NCI-H187 treated with DMSO at 0.1 percent for 48 hours (cell line): ENCODE measurements at regions not wholly inside any gene's neighbourhood (a gene's known extent, or its start where the extent isn't known, plus 50 kb on each side); places are given as distances from the start of the nearest gene placed in this dataset.

Experiments used
- DNase-seq: peaks from one replicate; lab custom pipeline; 2025; lab: John Stamatoyannopoulos, UW

DNA sequence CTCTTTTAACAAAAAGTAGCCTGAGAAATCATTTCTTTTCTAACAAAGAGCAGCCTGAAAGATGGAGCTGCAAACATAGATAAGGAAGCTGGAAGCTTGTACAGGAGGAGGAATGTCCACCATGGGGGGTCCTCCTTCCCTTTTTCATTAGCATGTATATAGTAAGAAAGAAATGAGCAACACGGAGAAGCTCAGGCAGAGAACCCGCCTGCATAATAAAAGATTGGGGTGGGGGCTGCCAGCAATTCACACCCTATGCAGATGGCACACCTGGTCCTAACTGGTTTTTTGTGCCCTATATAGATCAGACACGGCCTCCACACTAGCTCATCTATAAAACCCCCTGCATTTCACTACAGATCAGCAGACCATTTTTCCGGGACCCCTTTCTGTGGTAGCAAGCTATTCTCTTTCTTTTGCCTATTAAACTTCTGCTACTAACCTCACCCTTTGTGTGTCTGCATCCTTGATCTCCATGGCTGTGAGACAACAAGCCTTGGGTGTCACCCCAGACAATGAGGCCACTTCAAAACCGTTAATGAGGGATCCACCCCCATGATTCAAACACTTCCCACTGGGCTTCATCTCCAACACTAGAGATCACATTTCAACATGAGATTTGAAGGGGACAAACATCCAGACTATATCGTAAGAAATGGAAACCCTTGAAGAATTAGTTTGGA lies 167.5 kb upstream of the FREM2 start:
- no peak for DNase-seq

DNA sequence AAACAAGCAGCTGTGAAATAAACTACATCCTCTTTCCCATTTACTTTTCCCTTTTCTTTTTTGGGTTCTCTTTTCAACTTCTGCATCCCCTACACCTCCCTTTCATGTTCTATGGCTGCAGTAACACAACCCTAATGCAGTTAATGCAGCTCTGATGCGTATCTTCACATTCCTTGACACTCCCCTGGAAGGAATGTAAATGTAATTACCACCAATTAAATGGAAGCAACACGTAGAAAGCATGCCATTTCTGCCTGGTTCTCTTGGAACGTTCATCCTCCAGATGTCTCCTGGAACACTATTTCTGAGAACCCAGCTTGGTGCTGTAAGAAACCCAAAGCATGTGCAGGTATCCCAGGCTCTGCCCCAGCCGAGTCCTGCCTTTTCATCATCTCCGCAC lies 166.8 kb upstream of the FREM2 start:
- DNase-seq, result no peak

DNA sequence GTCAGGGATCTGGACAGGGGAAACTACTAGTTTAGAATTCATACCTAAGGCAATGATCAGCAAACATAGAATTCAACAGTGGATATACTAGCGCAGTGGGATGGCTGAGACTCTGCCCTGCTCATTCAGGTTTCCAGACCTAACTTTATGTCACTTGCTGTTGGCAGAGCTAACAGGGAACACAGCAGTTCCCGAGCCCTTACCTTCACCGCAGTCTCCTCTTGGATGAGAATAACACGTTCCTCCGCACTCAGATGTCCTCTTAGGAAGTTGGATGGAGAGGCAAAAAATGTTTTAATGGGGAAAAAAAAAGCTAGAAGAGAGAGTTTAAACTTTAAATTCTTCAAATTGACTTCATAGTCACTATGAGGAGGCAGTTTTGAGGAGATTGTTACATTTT lies 159.7 kb upstream of the FREM2 start:
- no peak for DNase-seq

DNA sequence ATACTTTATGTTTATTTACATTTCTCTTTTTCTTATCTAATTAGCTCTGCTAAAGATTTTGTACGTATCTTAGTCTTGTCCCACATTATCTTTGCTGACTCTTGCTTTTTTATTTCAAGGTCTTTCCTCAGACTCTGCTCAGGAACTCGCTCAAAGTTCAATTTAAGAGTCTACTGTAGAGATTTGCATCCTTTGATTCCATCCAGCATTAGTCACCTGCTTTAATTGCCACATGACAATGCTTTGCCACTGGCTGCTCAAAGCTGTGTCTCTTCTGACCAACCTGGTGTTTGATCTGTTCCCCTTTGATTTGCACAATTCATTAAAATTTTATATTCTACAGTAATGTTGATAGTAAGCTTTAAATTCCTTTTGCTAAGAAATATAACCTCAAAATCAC lies 157.9 kb upstream of the FREM2 start:
- no peak for DNase-seq

DNA sequence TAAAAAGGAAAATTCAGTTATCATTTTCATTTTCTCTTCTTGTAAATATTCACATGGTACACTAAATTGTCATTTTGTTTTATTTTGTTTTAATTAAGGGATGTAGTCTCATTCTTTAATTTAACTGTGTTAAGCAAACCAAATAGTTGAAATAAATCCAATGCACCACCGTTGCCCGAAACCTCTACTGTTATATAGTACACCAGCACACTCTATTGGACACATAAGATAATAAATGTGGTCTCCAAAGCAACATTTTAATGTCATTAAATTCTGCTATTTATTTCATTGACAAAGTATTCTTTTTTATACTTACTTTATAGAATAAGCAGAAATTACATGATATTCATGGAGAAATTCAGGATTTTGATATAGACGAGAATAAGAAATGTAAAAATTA lies 156.4 kb upstream of the FREM2 start:
- no peak for DNase-seq

DNA sequence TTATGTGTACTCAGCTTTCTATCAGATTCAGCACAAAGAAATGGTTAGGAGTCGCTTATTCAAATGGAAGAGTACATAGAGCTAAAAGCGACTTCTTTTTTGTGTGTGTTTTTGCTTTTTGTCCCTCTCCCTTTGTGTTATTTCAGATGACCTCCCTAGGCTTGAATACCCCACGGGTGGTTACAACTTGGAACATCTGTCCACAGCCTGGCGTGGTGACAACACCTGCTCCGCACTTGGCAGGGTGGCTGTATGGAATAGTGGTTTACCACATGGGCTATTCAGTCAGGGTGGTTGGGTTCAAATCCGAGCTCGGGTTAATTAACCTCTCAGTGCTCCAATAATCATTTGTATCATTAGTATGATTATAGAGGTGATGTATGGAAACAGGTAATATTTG lies 151.6 kb upstream of the FREM2 start:
- DNase-seq, result no peak

DNA sequence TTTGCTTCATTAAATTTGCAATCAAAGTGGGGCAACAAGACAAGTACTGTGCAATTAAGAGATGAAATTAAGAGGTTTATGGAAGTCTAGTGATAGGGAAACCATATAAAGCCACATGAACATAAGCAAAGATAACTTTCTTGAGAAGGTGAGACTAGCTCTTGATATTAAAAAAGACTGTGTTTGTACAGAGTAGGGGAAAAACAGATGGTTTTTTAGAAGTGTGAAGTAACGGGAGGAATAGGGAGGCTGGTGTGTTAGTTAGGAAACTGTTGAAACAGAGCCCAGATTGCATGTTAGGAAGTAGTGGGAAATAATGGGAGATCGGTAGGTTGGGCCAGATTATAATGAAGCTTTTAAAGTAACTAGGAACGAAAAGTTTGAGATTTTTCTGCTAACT lies 149.8 kb upstream of the FREM2 start:
- DNase-seq, result no peak

DNA sequence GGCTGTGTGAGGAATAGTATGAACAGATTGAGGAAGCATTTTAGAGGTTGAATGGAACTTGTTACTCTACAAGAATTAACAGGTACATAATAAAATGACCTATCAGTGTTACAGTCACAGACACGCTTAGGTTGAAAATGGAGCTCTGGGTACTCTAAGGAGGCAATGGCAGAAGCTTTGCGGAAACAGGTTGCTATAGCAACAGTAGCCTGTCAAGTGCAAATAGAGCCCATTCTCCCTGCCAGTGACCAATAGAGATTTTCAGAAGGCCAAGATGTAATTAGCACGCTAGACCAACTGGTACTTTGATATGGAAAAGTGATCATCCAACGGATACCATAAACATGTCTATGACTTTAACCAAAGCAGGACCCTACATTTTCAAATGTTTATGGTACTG lies 148.5 kb upstream of the FREM2 start:
- DNase-seq, result no peak

DNA sequence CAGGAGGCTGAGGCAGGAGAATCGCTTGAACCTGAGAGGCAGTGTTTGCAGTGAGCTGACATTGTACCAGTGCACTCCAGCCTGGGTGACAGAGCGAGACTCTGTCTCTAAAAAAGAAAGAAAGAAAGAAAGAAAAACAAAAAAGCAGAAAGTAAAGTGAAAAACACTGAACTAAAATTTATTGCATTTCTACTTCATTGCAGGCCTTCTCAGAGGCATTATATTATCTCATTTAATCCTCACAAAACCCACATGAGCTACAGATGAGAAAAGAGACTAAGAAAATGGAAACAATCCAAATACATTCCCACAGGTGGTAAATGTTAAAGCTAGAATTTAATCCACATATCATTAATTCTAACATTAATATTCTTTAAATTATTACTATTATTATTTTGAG lies 147.2 kb upstream of the FREM2 start:
- DNase-seq, result no peak

DNA sequence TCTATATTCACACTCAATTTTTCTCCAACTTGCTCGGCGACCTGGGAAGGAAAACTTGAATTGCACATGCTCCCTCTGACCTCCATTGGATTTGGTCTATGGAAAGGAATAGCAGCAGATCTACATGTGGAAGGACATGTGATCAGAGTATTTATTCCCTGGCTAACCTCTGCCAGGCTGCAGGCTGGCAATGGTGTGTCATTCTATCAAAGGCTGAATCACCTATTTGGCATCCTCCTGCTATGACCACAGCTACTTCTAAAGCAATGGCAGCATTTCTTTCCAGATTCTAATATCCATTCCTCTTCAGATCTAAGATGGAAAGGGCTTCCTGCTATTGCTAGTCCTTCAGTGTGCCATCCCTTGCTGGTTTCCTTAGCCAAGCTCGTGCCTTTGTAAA lies 144.3 kb upstream of the FREM2 start:
- no peak for DNase-seq

DNA sequence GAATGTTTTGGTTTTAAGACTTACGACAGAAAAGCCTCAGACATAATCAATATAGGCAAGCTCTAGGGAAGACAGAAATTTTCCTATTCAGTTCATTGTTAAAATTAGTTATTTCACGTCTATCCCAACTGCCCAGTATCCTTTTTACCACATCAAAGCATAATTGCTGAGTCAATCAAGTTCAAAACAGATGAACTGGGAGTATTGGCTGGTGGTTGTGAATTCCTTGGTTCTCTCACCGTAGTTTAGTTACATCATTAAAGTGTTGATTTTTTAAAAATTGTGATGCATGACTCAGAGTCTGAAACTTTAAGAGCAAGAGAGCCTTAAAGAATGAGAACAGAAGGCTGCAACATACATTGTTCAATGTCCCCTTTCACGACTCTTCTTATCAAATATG lies 143.3 kb upstream of the FREM2 start:
- DNase-seq, result no peak

DNA sequence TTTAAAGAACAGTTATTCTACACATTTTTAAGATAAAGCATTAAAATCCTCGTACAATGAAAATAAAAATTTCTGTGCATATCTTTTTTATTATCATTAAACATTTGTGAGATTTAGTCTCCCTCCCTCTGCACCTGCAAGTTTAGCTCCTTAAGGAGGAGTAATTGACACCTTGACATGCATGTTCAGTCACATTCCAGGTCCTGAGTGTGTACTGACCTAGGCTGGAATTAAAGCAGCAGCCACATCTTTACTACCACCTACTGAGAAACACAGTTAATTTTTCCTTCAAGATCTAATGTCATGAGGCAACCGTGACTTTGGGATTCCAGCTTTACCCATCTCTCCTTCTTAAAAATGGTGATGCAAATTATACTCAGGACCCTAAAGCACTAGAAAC lies 123.1 kb upstream of the FREM2 start:
- no peak for DNase-seq

DNA sequence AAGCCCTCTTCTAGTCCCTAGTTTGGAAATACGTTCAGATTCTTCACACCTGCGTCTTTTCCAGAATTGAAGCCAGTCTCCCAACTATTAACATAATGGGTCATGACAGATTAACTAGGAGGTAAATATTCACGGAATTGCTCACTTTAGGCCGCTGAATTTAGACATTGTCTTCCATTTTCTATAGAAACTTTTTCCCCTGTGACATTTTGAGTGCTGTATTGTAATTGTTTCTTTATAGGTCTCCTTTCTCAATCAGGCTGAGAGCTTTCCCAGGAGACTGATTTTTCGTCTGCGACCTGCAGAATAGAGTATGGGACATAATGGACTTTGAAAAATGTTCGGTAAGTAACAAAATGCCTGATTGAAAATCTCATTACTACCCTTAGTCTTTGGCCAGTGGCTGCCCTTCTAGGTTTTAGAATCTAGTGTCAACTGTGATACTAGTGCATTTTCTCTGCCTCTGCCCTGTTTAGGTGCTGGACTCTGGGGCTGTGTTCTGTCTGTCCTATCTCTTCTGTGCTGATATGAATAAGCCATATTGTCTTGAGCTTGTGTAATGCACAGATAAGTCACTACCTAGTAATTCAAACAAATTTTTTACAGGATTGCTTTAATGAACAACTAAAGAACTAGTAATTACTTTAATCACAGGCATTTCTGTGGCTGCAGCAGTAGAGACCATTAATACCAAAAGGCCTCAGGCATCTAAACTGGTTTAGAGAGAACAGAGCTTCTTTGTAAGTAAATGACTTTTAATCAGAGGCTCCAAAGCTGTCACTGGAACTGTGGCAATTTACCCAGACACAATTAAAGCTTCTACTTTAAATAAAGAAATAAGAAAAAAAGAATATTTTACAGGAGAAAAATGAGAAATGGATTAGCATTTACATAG lies 122.4 kb upstream of the FREM2 start:
- no peak for DNase-seq

DNA sequence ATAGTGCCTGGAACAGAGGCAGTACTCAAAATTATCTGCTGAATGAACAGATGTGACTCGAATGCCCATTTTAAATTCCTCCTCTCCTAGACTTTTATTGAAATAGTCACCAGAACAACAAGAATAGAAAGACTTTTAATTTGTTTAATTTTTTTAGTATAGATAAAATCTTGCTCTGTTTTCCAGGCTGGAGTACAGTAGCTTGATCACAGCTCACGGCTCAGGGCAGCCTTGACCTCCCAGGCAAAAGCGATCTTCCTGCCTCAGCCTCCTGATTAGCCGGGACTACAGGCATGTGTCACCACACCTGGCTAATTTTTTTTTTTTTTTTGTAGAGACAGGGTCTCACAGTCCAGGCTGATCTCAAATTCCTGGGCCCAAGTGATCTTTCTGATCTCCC lies 120.9 kb upstream of the FREM2 start:
- no peak for DNase-seq

DNA sequence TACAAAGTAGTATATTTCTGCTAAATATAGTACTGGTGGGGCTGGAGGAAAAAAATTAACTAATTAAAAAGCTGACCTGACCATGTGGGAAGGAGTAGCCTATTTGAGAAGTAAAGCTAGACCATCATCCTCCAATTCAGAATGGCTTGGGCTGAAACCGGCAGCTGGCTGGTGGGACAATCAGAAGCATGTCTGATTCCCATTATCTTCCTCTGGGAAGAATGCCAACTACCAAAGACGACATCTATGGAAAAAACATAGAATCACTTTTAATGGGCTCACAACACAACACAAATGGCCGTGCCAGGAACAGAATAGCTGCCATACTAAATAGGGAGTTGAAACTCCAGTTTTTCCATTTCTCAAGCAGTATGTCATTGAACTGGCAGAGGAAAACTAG lies 120.4 kb upstream of the FREM2 start:
- DNase-seq, result no peak

DNA sequence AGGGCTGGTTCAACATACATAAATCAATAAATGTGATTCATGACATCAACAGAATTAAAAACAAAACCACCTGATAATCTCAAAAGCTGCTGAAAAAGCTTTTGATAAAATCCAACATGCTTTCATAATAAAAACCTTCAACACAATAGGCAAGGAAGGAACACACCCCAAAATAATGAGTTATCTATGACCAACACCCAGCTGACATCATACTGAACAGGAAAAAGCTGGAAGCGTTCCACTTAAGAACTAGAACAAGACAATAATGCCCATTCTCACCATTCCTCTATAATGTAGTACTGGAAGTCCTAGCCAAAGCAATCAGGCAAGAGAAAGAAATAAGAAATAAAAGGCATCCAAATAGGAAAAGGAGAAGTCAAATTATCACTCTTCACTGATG lies 116.2 kb upstream of the FREM2 start:
- no peak for DNase-seq

DNA sequence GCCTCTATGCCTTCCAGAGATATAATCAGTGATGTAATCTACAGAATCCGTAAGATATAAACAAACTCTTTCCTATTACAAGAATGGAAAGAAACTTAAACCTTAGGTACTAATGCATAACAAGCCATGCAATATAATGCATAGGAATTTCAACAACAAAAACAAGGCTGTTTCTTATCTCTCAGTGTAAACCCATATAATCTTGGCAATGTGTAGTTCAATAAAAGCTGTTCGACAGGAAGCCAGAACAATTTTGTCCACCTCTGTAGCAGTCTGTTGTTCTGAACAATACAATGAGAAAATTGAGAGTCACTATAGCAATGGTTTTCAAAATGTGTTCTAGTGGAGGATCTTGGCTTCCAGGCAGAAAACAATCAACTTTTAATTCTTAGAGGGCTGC lies 111.5 kb upstream of the FREM2 start:
- no peak for DNase-seq

DNA sequence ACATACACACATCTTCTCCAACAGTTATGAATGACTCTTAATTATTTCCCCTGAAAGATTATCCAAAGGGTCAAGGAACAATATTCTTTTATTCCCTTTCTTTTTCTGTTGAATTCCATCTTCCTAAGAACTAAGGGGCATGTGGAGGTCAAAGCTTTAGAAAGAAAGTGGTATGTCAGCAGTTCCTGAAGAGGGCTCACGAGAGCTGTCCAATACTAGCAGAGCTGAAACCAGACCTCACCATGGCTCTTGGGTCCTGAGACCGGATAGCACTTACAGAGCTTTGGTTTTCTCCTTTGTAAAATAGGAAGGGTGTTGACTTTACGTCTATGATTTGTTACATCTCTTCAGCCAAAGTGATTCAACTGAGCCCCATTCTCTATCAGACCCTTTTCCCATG lies 109.8 kb upstream of the FREM2 start:
- no peak for DNase-seq

DNA sequence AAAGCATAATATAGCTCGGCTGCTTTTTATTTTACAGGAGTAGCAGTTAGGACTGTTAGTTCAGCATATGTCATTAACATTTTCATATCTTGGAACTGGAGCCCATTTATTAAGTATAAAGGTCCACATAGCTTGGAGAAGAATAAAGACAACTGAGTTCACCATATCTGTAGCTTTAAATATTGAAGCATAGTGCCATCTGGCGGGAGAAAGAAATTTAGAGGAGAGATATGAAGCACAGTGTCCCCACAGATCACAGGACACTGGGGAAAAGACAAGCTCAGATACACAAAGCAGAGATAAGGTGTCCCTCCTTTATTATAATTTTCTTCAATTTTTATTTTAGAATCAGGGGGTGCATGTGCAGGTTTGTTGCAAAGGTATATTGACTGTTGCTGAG lies 104.7 kb upstream of the FREM2 start:
- no peak for DNase-seq

DNA sequence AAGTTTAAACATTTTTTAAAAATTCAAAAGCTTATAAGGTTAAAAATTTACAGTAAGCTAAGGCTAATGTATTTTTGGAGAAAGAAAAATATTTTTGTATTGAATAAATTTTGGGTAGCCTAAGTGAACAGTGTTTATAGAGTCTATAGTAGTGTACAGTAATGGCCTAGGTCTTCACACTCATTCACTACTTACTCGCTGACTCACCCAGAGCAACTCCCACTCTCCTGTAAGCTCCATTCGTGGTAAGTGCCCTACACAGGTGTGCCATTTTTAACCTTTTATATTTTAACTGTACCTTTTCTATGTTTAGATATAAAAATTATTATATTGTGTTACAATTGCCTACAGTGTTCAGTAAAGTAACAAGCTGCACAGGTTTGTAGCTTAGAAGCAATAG lies 96.6 kb upstream of the FREM2 start:
- DNase-seq, result no peak

DNA sequence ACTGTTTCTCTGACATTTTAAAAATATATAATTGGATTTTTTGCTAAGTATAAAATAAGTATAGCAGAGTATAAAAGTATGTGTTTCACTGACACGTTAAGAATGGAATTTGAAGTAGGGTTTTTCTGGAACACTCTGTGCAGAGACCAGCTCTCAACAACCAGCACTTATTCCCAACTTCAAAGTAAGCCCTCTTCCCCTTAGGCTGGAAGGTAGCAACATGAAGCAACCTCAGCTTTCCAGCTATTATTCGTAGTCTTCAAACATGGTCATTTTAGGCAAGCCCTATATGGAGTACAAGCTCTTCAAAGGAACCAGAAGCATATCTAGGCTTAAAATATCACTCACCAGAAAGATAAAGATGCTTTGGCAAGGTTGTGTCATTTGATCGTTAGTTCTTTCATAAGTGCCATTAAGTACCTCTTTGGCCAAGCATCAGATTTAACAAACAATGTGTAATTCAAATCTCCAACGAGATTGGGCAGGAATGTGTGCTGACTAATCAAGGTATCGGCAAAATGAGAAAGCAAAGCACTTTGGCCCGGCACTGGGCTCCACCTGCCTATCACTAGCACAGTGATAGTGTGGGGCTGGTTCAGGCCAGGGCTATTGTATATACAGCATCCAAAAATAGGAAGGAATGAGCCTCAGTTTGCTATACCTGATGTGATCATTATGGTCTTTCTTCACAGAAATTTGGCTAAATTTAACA lies 95.9 kb upstream of the FREM2 start:
- DNase-seq, result peak; percentile 89

DNA sequence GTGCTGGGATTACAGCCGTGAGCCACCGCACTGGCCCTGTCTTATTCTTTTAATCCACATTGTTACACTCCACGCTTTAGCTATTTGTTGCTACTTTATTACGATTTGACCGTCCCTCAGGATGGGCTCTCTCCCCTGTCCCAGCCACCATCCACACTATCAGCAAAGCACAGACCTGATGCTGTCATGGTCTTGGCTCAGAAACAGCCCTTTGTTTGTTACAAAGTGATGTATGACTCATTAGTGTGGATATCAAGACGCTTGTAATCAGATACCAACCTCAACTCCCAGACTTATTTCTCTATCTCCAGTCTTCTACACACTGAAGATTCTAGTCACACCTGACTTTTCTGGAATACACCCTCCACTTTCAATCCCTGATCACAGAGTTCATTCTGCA lies 84.6 kb upstream of the FREM2 start:
- DNase-seq, result no peak
